GM21423 (cell line): ENCODE measurements at regions not wholly inside any gene's neighbourhood (a gene's known extent, or its start where the extent isn't known, plus 50 kb on each side); places are given as distances from the start of the nearest gene placed in this dataset.

Experiments used
- ATAC-seq: cut with Tn5 transposase; IDR thresholded peaks from one replicate; pipeline ENCODE4 v1.9.1; 2021; ENCODE audit warnings: mild to moderate bottlenecking, moderate library complexity; ENCODE audit not compliant: unreplicated experiment

- ATAC-seq, result no peak
These were observed 202.5 kb upstream of the RFC3 start for GRCh38 chr13:33615436-33615835.

- ATAC-seq, result no peak
These were observed 201.8 kb upstream of the RFC3 start for GRCh38 chr13:33616130-33616529.

- no peak for ATAC-seq
These were observed 200.9 kb upstream of the RFC3 start for GRCh38 chr13:33617055-33617454.

- no peak for ATAC-seq
These were observed 193.7 kb upstream of the RFC3 start for GRCh38 chr13:33624253-33624652.

- no peak for ATAC-seq
These were observed 193.2 kb upstream of the RFC3 start for GRCh38 chr13:33624740-33625139.

GRCh38 chr13:33626407-33626806 is 191.5 kb upstream of the RFC3 start:
- no peak for ATAC-seq

- ATAC-seq, result no peak
These were observed 189.3 kb upstream of the RFC3 start for GRCh38 chr13:33628662-33629061.

- no peak for ATAC-seq
These were observed 188.2 kb upstream of the RFC3 start for GRCh38 chr13:33629605-33630360.

- no peak for ATAC-seq
These were observed 184.0 kb upstream of the RFC3 start for GRCh38 chr13:33633701-33634545.

- ATAC-seq, result no peak
These were observed 183.4 kb upstream of the RFC3 start for GRCh38 chr13:33634546-33634982.

GRCh38 chr13:33636243-33636642 is 181.7 kb upstream of the RFC3 start:
- no peak for ATAC-seq

- ATAC-seq, result no peak
These were observed 180.8 kb upstream of the RFC3 start for GRCh38 chr13:33636955-33637670.

- no peak for ATAC-seq
These were observed 179.8 kb upstream of the RFC3 start for GRCh38 chr13:33637978-33638743.

GRCh38 chr13:33639158-33639557 is 178.8 kb upstream of the RFC3 start:
- ATAC-seq, result no peak

GRCh38 chr13:33639626-33640080 is 178.3 kb upstream of the RFC3 start:
- peak; percentile 74 for ATAC-seq

- no peak for ATAC-seq
These were observed 177.1 kb upstream of the RFC3 start for GRCh38 chr13:33640832-33641231.

- no peak for ATAC-seq
These were observed 175.4 kb upstream of the RFC3 start for GRCh38 chr13:33642374-33643065.

- ATAC-seq, result no peak
These were observed 173.1 kb upstream of the RFC3 start for GRCh38 chr13:33644581-33645543.
